Tongue (tissue), 1 donor: ENCODE measurements at regions not wholly inside any gene's neighbourhood (a gene's known extent, or its start where the extent isn't known, plus 50 kb on each side); places are given as distances from the start of the nearest gene placed in this dataset.
"Not testable (repeated sequence)": the region's sequence is repeated elsewhere in the genome, so short reads cannot be mapped to it uniquely, and the experiment has no call there.

ENCODE experiments used
- DNase-seq: peaks from one replicate; pipeline ENCODE4 v3.0.0-alpha.2; 2015

GRCh38 chr21:38041493-38041892 lies 125.2 kb upstream of the KCNJ6 start:
- DNase-seq, result no peak

- no peak for DNase-seq
These were observed 126.0 kb upstream of the KCNJ6 start for GRCh38 chr21:38042246-38042645.

DNA sequence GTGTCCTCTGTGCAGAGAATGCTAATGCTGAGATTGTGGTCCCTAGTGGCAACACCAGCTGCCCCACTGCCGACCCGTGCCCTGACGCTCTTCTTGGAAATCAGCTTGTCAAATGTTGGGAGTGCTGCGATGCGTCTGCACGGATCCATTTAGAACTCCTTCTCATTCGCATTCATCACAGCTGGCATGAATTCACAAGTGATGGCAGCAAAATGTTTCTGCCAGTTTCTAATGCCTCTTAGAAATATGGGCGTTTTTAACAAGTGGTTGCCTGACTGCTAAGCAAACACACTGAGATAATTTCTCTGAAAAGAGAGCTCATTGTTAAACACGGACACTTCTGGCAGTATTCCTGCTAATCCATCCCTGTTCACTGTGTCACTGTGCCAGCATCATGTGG lies 131.9 kb upstream of the KCNJ6 start:
- peak; percentile 72 for DNase-seq

DNA sequence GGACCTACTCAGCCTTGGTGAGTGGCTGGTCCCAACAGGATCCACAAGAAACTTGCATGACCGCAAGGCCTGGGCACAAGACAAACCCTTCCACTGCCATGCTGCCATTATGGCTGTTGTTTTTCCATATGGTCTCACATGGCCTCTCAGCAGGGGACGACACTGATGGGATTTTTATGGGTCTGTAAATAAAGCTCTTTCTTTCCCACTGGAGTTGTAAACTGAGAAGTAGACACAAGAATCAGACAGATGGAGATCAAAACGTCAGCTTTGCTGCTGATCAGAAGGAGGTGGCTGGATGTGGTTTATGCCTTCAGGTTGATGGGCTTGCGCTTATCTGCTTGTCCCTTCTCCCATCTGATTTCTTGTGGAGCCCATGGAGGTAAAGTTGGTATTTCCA lies 138.1 kb upstream of the KCNJ6 start:
- no peak for DNase-seq

DNA sequence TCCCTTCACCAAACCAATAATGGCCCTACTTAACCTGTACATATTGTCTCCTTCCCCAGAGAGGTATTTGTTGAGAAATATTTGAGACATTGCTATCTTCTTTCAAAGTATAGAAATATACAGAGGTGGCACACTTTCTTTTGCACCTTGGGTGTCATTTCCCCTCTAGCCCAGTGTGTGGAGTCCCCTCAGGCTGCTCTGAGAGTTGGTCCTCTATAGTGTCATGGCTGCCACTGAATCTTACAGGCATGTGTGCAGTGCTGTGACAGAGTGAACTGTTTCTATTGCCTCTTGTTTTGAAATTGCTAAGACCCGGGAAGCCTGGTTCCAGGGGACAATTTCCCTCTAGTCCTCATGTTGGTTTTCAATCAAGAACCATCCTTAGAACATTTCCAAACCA lies 140.2 kb upstream of the KCNJ6 start:
- DNase-seq, result no peak

- no peak for DNase-seq
These were observed 141.4 kb upstream of the KCNJ6 start for GRCh38 chr21:38057626-38058025.

GRCh38 chr21:38060533-38060932 lies 144.3 kb upstream of the KCNJ6 start:
- no peak for DNase-seq

DNA sequence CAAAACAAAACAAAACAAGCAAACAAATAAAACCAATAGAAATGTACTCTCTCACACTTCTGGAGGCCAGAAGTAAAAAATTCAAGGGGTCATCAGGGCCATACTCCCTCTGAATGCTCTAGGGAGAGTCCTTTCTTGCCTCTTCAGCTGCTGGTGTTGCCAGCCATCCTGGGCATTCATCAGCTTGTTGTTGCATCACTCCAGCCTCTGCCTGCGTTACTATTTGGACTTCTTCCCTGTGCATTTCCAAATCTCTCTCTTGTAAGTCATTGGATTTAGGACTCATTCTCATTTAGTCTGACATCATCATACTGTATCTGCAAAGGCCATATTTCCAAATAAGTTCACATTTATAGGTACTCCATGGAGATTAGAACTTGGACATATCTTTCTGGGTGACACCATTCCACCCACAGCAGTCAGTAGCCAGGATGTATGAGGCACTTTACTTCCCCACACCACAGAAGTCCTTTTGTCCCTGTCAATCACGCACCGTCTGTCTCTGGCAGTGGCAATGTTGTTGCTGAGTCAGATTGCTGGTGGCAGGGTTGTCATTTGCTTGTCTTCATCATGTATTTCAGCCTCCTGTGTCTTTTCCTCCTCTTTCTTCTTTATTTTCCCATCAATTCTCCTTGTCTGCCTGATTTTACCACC lies 151.0 kb upstream of the KCNJ6 start:
- peak; percentile 77 for DNase-seq

GRCh38 chr21:38072489-38072888 lies 156.2 kb upstream of the KCNJ6 start:
- DNase-seq, result no peak

- DNase-seq, result no peak
These were observed 159.8 kb upstream of the KCNJ6 start for GRCh38 chr21:38075833-38076587.

DNA sequence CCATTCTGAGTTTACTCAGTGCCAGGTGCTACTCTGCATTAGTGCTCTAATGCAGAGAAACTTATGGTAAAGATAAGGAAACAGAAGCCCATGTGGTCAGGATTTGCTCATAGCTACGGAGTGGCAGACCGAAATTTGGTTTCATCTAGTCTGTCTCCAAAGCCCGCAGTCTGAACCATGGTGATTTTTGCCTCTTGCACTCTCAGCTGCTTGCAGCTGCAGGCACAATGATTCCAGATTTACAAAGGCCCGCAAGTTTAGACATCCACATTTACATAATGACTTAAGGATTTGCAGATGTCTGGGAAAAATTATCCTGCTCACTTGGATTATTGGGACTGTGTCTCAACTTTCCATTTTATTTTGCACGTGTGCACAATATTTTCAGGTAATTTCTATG lies 161.3 kb upstream of the KCNJ6 start:
- peak; percentile 59 for DNase-seq

DNA sequence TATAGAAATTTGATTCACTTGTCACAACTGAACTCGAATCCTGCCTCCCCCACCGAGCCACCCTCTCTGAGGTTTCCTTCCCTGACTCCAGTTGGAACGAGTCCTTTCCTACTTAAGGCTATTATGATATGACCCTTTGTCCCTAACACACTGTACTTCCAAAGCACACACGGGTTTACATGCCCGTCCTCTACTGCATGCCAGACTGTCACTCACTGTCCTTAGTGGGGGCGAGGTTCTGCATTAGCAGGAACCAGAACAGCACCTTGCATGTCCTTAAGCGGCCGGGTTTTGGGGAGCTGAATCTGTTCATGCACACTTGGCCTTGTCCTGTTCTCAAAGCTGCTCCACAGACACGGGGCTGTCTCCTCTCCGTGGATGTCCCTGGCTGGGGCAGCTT lies 164.6 kb upstream of the KCNJ6 start:
- DNase-seq, result no peak

- DNase-seq, result no peak
These were observed 165.5 kb upstream of the KCNJ6 start for GRCh38 chr21:38081708-38082107.

DNA sequence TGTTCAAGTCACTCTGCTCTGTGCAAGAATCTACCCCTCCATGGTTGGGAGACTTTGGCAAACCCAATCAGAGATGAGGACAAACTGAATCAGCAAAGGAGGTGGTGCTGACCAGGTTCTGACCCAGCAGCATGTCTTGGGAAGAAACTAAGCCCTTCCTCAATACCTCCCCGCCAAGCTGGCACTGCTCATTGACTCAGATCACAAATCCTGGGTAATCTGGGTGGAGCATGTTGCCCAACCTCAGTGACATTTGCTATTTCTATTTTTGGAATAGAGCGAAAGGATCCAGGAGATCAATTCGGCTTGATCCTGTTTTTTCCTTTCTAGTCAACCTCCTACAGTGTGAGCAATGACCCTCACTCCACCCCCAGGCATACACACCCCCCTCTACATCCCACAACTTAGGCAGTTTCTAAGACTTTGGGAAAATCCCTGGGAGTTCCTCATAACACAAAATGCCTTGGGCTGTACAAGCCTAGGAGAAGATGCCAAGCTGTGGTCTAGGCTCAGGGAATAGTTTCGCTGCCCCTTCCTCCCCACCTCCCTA lies 166.8 kb upstream of the KCNJ6 start:
- no peak for DNase-seq

DNA sequence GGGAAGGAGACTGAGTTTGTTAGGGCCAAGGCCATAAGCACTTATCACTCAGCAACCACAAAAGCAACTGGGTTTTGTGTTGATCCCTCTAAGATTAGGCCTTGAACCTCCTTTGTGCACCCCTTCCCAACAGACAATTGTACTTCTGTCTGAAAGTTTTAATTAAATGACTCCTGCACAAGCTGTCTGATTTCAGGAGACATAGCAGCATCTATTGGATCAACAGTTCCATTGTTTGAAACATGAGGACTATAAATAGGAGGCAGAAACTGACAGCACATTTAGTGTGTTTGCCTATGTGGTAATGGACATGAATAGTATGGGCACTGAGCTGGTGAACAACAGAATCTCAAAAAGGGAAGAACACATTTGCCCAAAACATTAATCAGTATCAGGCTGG lies 167.3 kb upstream of the KCNJ6 start:
- DNase-seq, result no peak

DNA sequence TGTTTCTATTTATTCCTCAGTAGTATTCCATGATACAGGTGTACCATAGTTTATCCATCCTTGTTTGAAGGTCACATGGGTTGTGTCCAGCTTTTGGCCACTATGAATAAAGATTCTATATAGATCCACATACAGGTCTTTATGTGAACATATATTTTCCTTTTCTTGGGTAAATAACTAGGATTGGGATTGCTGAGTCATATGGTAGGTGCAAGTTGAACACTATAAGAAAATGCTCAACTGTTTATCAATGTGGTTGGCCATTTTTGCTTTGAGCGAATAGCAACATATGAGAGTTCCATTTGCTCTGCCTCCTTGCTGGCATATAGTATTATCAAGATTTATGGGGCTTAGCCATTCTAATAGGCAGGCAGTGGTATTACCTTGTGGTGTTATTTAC lies 170.2 kb upstream of the KCNJ15 start:
- DNase-seq, result no peak

GRCh38 chr21:38088916-38089762 lies 167.7 kb upstream of the KCNJ15 start:
- DNase-seq, result no peak

GRCh38 chr21:38089763-38090046 lies 167.1 kb upstream of the KCNJ15 start:
- DNase-seq, result no peak

DNA sequence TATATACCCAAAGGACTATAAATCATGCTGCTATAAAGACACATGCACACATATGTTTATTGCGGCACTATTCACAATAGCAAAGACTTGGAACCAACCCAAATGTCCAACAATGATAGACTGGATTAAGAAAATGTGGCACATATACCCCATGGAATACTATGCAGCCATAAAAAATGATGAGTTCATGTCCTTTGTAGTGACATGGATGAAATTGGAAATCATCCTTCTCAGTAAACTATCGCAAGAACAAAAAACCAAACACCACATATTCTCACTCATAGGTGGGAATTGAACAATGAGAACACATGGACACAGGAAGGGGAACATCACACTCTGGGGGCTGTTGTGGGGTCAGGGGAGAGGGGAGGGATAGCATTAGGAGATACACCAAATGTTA lies 165.7 kb upstream of the KCNJ15 start:
- not testable (repeated sequence) for DNase-seq

DNA sequence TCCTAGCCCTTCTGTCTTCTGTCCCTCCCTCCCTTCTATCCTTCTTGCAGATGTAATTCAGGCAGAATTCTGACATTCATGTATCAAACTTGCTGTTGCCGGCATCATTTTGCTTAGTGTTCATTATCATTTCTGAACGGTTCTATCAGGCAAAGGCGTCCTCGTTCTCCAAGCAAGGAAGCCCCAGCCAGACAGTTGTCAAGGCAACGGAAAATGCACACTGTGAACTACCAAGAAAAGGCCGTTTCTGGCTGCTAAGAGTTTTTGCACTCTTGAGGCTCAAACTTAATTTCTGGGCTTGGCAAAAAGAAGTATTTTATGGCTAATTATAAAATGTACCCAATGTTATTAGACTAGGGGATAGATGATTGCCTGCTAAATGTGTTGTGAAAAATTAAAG lies 164.7 kb upstream of the KCNJ15 start:
- no peak for DNase-seq

GRCh38 chr21:38095220-38095619 lies 161.6 kb upstream of the KCNJ15 start:
- no peak for DNase-seq

DNA sequence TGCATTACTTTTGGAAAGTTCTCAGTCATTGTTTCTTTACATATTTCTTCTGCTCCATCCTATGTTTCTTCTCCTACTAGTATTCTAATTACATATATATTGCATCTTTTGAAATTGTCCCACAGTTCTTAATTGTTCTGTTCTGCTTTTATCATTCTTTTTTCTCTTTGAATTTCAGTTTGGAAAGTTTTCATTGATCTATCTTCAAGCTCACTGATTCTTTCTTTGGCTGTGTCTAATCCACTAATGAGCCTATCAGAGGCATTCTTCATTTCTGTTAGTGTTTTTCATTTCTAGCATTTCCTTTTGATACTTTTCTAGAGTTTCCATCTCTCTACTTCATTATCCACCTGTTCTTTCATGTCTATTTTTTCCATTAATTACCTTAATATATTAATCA lies 159.0 kb upstream of the KCNJ15 start:
- no peak for DNase-seq

DNA sequence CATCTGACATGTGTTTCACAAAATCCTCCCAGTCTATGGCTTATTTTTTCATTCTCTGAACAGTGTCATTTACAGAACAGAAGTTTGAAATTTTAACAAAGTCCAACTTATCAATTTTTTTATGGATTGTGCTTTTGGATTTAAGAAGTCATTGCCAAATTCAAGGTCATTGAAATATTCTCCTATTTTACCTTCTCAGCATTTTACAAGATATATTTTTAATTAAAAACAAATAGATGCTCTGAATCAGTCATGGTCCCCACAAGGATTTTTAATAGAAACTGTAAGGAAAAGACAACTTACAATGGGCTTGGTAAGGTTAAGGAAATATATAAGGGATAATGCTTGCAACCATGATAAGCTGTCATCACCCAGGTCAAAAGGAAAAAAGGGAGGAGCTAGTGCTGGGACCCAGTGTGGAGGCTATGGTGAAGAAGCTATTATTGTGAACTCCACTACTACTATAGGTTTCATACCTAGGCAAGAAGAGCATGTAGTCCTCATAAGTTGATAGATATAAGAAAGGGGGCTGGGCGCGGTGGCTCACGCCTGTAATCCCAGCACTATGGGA lies 144.5 kb upstream of the KCNJ15 start:
- DNase-seq, result no peak
